GM23338 (cell line): ENCODE measurements at regions not wholly inside any gene's neighbourhood (a gene's known extent, or its start where the extent isn't known, plus 50 kb on each side); places are given as distances from the start of the nearest gene placed in this dataset.
"Not testable (repeated sequence)": the region's sequence is repeated elsewhere in the genome, so short reads cannot be mapped to it uniquely, and the experiment has no call there.

ENCODE experiments used
- ATAC-seq: fragments of 200-7000 bp; cut with Tn5 transposase; 3 replicates; pipeline ENCODE4 v1.9.1; 2020
- DNase-seq: peaks from one replicate; pipeline ENCODE4 v3.0.0-alpha.2; 2015; ENCODE audit warnings: low spot score
- H2AFZ ChIP-seq: fragments of 200-600 bp; sonication (generic); 2 replicates; pipeline ENCODE4 v1.8.0; 2016; ENCODE audit warnings: antibody characterized with exemption, mild to moderate bottlenecking, moderate library complexity
- H3F3A ChIP-seq: fragments of 200-600 bp; sonication (generic); replicated peaks from 2 replicates; pipeline ENCODE4 v1.8.0; 2017; ENCODE audit warnings: antibody characterized with exemption, mixed run types, low read depth
- H3K27ac ChIP-seq: fragments of 200-600 bp; sonication (generic); 2 replicates; pipeline ENCODE4 v1.6.1; 2016; ENCODE audit warnings: low read depth
- H3K27me3 ChIP-seq: fragments of 200-600 bp; sonication (generic); 2 replicates; pipeline ENCODE4 v1.8.0; 2016; ENCODE audit warnings: mild to moderate bottlenecking, mixed run types, moderate library complexity; ENCODE audit not compliant: insufficient read depth
- H3K36me3 ChIP-seq: fragments of 200-600 bp; sonication (generic); 2 replicates; pipeline ENCODE4 v1.8.0; 2016; ENCODE audit warnings: mild to moderate bottlenecking; ENCODE audit not compliant: insufficient read depth
- H3K4me1 ChIP-seq: fragments of 200-600 bp; sonication (generic); 2 replicates; pipeline ENCODE4 v1.8.0; 2016; ENCODE audit warnings: mild to moderate bottlenecking, moderate library complexity; ENCODE audit not compliant: insufficient read depth
- H3K4me2 ChIP-seq: fragments of 200-600 bp; sonication (generic); 2 replicates; pipeline ENCODE4 v1.7.1; 2017; ENCODE audit warnings: mixed run types
- H3K4me3 ChIP-seq: fragments of 200-600 bp; sonication (generic); 2 replicates; pipeline ENCODE4 v1.6.1; 2016; ENCODE audit warnings: mixed run types
- H3K79me2 ChIP-seq: fragments of 200-600 bp; sonication (generic); replicated peaks from 2 replicates; pipeline ENCODE4 v1.8.0; 2017; ENCODE audit warnings: mild to moderate bottlenecking; ENCODE audit not compliant: insufficient read depth
- H3K9me2 ChIP-seq: fragments of 200-600 bp; sonication (generic); 2 replicates; pipeline ENCODE4 v1.8.0; 2017; ENCODE audit not compliant: insufficient read depth
- H4K20me1 ChIP-seq: fragments of 200-600 bp; sonication (generic); replicated peaks from 2 replicates; pipeline ENCODE4 v1.8.0; 2017; ENCODE audit warnings: mild to moderate bottlenecking; ENCODE audit not compliant: insufficient read depth
- H3K27ac Mint-ChIP-seq: 2 replicates; pipeline ENCODE4 v1.8.0; 2020; ENCODE audit warnings: inconsistent platforms, mild to moderate bottlenecking, moderate library complexity, mixed read lengths
- H3K27me3 Mint-ChIP-seq: 3 replicates; pipeline ENCODE4 v1.8.0; 2022; ENCODE audit warnings: low read depth, mild to moderate bottlenecking, moderate library complexity, mixed read lengths, inconsistent platforms; ENCODE audit not compliant: insufficient read depth, poor library complexity
- H3K36me3 Mint-ChIP-seq: 3 replicates; pipeline ENCODE4 v1.8.0; 2021; ENCODE audit warnings: low read depth, mild to moderate bottlenecking, inconsistent platforms, moderate library complexity, mixed read lengths
- H3K4me1 Mint-ChIP-seq: 3 replicates; pipeline ENCODE4 v1.8.0; 2020; ENCODE audit warnings: mild to moderate bottlenecking, inconsistent platforms, mixed read lengths
- H3K4me3 Mint-ChIP-seq: 3 replicates; pipeline ENCODE4 v1.8.0; 2021; ENCODE audit warnings: moderate library complexity, mild to moderate bottlenecking, inconsistent platforms, mixed read lengths
- H3K9me3 Mint-ChIP-seq: 3 replicates; pipeline ENCODE4 v1.8.0; 2020; ENCODE audit warnings: moderate library complexity, mild to moderate bottlenecking, inconsistent platforms, mixed read lengths
- EZH2phosphoT487 ChIP-seq: fragments of 200-600 bp; sonication (generic); IDR thresholded peaks from one replicate; pipeline ENCODE4 v1.8.1; 2018; ENCODE audit warnings: antibody characterized with exemption; ENCODE audit not compliant: unreplicated experiment
- POLR2AphosphoS5 ChIP-seq: IDR thresholded peaks from 2 replicates; pipeline ENCODE4 v1.6.1; 2016; ENCODE audit warnings: antibody characterized with exemption, low read depth
- REST ChIP-seq: IDR thresholded peaks from one replicate; pipeline ENCODE4 v1.6.1; 2018; ENCODE audit warnings: antibody characterized with exemption; ENCODE audit not compliant: unreplicated experiment
- ZNF331 ChIP-seq: fragments of 250-450 bp; sonication (Bioruptor Pico); IDR thresholded peaks from 2 replicates; pipeline ENCODE4 v1.5.0; 2020; ENCODE audit warnings: low read depth, mild to moderate bottlenecking, moderate library complexity
- ZNF462 ChIP-seq: fragments of 250-450 bp; sonication (Bioruptor Pico); IDR thresholded peaks from 2 replicates; pipeline ENCODE4 v1.5.0; 2020; ENCODE audit warnings: mild to moderate bottlenecking, moderate library complexity
- TF ChIP-seq, protein P1 (sequence below): IDR thresholded peaks from 2 replicates; pipeline ENCODE4 v1.6.1; 2016; ENCODE audit warnings: antibody characterized with exemption

GRCh38 chr2:7384773-7385349 lies 467.6 kb downstream of the RNF144A start (continued):
- TF ChIP-seq ZNF462 (CRISPR knock-in tag) (no peak), EZH2phosphoT487 (no peak), ZNF331 (CRISPR knock-in tag) (no peak), POLR2AphosphoS5 (no peak), REST (no peak)
- TF ChIP-seq, protein P1, sequence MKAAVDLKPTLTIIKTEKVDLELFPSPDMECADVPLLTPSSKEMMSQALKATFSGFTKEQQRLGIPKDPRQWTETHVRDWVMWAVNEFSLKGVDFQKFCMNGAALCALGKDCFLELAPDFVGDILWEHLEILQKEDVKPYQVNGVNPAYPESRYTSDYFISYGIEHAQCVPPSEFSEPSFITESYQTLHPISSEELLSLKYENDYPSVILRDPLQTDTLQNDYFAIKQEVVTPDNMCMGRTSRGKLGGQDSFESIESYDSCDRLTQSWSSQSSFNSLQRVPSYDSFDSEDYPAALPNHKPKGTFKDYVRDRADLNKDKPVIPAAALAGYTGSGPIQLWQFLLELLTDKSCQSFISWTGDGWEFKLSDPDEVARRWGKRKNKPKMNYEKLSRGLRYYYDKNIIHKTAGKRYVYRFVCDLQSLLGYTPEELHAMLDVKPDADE, result no peak

DNA sequence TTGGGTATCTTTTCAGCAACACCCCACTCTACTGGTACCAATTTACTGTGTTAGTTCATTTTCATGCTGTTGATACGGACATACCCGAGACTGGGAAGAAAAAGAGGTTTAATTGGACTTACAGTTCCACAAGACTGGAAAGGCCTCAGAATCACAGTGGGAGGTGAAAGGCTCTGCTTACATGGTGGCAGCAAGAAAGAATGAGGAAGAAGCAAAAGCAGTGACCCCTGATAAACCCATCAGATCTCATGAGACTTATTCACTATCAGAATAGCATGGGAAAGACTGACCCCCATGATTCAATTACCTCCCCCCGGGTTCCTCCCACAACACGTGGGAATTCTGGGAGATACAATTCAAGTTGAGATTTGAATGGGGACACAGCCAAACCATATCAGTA lies 473.1 kb downstream of the RNF144A start:
- H3K27me3 ChIP-seq, H3K4me1 ChIP-seq, H3F3A ChIP-seq, H3K27ac Mint-ChIP-seq, H3K36me3 ChIP-seq, H3K79me2 ChIP-seq, H3K27me3 Mint-ChIP-seq, H3K36me3 Mint-ChIP-seq, H3K27ac ChIP-seq, H3K9me3 Mint-ChIP-seq, H3K9me2 ChIP-seq, H3K4me3 ChIP-seq, H4K20me1 ChIP-seq, H2AFZ ChIP-seq, H3K4me2 ChIP-seq, H3K4me3 Mint-ChIP-seq, H3K4me1 Mint-ChIP-seq, DNase-seq, ATAC-seq: not testable (repeated sequence)
